ENCODE measurements at regions not wholly inside any gene's neighbourhood (a gene's known extent, or its start where the extent isn't known, plus 50 kb on each side); places are given as distances from the start of the nearest gene placed in this dataset.

GRCh38 chr13:61830475-61830874 lies 414.8 kb upstream of the PCDH20 start:
- TF ChIP-seq POLR2A (IDR thresholded peaks at IDR 0.05) (no peak), CTCF (IDR thresholded peaks at IDR 0.05) (no peak), EP300 (IDR thresholded peaks at IDR 0.05) (no peak)
